Activated CD4-positive, alpha-beta memory T cell treated with anti-CD3 and anti-CD28 coated beads, Interleukin-2, amount 10 ng/mL, durations not matched to agents 7 days and 5 days (primary cell): ENCODE measurements at regions not wholly inside any gene's neighbourhood (a gene's known extent, or its start where the extent isn't known, plus 50 kb on each side); places are given as distances from the start of the nearest gene placed in this dataset.

ENCODE experiments used
- CTCF ChIA-PET: fragments of 350-600 bp; sonication (Branson Sonifier 250); formaldehyde crosslinking; loops from one replicate; lab custom pipeline; 2021; ENCODE audit warnings: antibody characterized with exemption, inconsistent platforms; lab: Charles Lee
- POLR2A ChIA-PET: fragments of 350-600 bp; sonication (Branson Sonifier 250); formaldehyde crosslinking; loops from one replicate; lab custom pipeline; 2021; ENCODE audit warnings: antibody characterized with exemption; lab: Charles Lee
- DNase-seq: peaks from one replicate; pipeline ENCODE4 v3.0.0-alpha.2; 2020
- H3K27ac Mint-ChIP-seq: one replicate; pipeline ENCODE4 v1.8.0; 2021; ENCODE audit warnings: mild to moderate bottlenecking, mixed read lengths
- H3K27me3 Mint-ChIP-seq: one replicate; pipeline ENCODE4 v1.8.0; 2021; ENCODE audit warnings: mixed read lengths
- H3K36me3 Mint-ChIP-seq: one replicate; pipeline ENCODE4 v1.8.0; 2021; ENCODE audit warnings: low read depth, mixed read lengths
- H3K4me1 Mint-ChIP-seq: one replicate; pipeline ENCODE4 v1.8.0; 2021; ENCODE audit warnings: mixed read lengths
- H3K4me3 Mint-ChIP-seq: one replicate; pipeline ENCODE4 v1.8.0; 2021; ENCODE audit warnings: mild to moderate bottlenecking, mixed read lengths
- H3K9me3 Mint-ChIP-seq: one replicate; pipeline ENCODE4 v1.8.0; 2021; ENCODE audit warnings: mixed read lengths

DNA sequence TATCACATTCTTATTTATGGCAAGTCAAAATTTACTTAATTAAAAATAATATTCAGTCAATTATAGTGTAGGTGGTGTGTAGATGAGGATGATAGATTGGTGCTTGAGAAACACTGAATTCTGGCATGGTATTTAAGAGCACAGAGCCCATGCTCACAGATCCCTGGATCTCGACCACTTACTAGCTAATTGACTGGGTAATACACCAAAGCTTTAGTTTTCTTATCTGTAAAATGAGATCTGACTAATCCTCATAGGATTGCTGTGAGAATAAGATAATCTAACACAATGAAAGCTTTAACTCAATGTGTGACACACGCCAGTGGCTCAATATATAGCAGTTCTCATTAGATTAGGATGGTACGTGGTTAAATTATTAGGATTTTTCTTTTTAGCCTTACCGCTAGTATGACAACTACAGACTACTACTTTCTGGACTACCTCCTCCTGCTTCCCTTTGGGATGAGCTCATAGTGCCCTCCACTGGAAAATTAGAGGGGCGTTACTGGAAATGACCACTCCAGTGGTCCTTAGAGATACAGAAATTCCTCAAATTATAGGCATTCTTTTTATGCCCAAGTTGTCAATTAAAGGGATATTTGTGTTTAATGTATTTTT, 482.8 kb upstream of the TBX3 start:
- ChIA-PET POLR2A (no interaction called here), CTCF (no interaction called here)
- no peak overlapping the region for H3K27ac Mint-ChIP-seq
- no peak for DNase-seq
- H3K36me3 Mint-ChIP-seq = no peaks in the 10 kb centered on the region
- H3K4me3 Mint-ChIP-seq = no peak overlapping the region
- no peaks in the 10 kb centered on the region for H3K27me3 Mint-ChIP-seq
- peaks cover 6% of the 10 kb centered on the region for H3K9me3 Mint-ChIP-seq
- H3K4me1 Mint-ChIP-seq = no peaks in the 10 kb centered on the region

DNA sequence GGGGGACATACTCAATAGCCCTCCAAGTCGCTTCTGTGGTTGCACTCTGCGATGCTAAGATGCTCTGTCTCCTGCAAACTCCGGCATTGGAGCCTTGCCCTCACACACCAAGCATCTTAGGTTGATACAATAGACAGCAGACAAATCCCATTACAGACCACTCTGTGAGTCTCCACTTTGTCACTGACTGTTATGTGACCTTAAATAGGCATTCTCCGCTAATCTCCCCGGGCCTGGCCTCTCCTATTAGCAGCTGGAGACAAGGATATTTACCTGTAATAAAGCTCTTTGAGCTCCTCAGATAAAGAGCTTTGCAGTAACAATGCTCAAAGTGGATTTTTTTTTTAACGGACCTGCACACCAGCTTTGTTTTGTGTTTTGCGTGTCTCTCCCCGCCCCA, 479.7 kb upstream of the TBX3 start:
- peaks cover 3% of the 10 kb centered on the region for H3K9me3 Mint-ChIP-seq
- H3K36me3 Mint-ChIP-seq = no peaks in the 10 kb centered on the region
- CTCF ChIA-PET = no interaction called here
- no peak overlapping the region for H3K4me3 Mint-ChIP-seq
- H3K27me3 Mint-ChIP-seq = no peaks in the 10 kb centered on the region
- H3K4me1 Mint-ChIP-seq = no peaks in the 10 kb centered on the region
- no peak overlapping the region for H3K27ac Mint-ChIP-seq
- POLR2A ChIA-PET = no interaction called here
- DNase-seq = no peak

- DNase-seq = no peak
- H3K36me3 Mint-ChIP-seq = no peaks in the 10 kb centered on the region
- no peaks in the 10 kb centered on the region for H3K4me1 Mint-ChIP-seq
- H3K27ac Mint-ChIP-seq = no peak overlapping the region
- ChIA-PET POLR2A (no interaction called here), CTCF (no interaction called here)
- H3K9me3 Mint-ChIP-seq = peaks cover 1% of the 10 kb centered on the region
- H3K4me3 Mint-ChIP-seq = no peak overlapping the region
- H3K27me3 Mint-ChIP-seq = no peaks in the 10 kb centered on the region
Observed at GRCh38 chr12:115160271-115161128, 476.5 kb upstream of the TBX3 start.

DNA sequence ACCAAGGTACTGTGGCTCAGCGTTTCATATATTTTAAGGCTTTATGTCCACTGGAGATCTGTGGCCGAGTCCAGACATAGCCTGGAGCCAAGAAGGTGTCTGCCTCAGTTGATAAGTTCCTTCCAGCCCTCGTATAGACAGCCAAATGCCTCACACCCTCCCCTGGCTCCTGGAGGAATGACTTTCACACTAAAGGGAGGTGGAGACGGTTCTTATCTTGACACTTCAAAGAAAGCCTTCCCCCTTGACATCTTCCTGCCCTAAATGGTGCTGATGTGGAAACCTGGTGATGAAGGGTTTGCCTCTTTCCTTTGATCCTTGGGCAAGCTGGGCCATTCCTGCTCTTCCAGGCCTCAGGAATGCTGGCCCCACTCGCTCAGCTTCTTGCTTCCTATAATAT, 474.8 kb upstream of the TBX3 start:
- ChIA-PET CTCF (no interaction called here), POLR2A (no interaction called here)
- Mint-ChIP-seq H3K36me3 (no peaks in the 10 kb centered on the region), H3K9me3 (peaks cover 4% of the 10 kb centered on the region), H3K27ac (no peak overlapping the region), H3K4me1 (no peaks in the 10 kb centered on the region), H3K4me3 (no peak overlapping the region), H3K27me3 (no peaks in the 10 kb centered on the region)
- no peak for DNase-seq

- H3K36me3 Mint-ChIP-seq = no peaks in the 10 kb centered on the region
- POLR2A ChIA-PET = no interaction called here
- peaks cover 6% of the 10 kb centered on the region for H3K9me3 Mint-ChIP-seq
Observed at GRCh38 chr12:115155665-115156645, 472.0 kb upstream of the TBX3 start.

DNA sequence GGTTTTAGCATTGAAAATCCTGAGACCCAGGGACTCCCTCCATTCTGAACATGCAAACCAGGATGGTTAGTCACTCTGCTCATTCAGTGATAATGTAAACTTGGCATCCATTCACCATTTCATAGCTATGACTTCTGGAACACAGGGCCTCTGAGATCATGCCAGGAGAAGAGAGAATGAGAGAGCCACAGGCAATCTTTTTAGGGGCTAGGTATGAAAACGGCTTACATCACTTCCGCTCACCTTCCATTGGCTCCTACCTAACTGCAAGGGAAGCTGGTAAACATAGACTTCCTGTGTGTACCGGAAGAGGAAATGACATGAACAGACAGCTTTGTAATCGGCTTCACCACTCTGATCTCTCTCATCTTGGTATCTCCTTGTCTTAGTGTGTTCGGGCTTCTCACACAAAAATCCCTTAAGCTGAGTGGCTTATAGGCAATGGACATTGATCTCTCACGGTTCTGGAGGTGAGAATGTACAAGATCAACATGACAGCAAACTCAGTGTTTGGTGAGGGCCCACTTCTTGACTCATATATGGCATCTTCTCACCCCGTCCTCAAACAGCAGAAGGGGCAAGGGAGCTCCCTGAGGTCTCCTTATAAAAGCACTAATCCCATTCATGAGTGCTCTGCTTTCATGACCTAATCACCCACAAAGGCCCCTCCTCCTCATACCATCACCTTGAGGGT, 465.9 kb upstream of the TBX3 start:
- H3K4me3 Mint-ChIP-seq = no peak overlapping the region
- no peak for DNase-seq
- H3K4me1 Mint-ChIP-seq = no peaks in the 10 kb centered on the region
- CTCF ChIA-PET = no interaction called here
- H3K27ac Mint-ChIP-seq = no peak overlapping the region
- H3K36me3 Mint-ChIP-seq = no peaks in the 10 kb centered on the region
- peaks cover 14% of the 10 kb centered on the region for H3K9me3 Mint-ChIP-seq
- H3K27me3 Mint-ChIP-seq = no peaks in the 10 kb centered on the region
- POLR2A ChIA-PET = no interaction called here

More at GRCh38 chr12:115155665-115156645, 472.0 kb upstream of the TBX3 start:
- no peak overlapping the region for H3K27ac Mint-ChIP-seq
- no peaks in the 10 kb centered on the region for H3K27me3 Mint-ChIP-seq
- H3K4me3 Mint-ChIP-seq = no peak overlapping the region
- no peaks in the 10 kb centered on the region for H3K4me1 Mint-ChIP-seq
- CTCF ChIA-PET = no interaction called here
- no peak for DNase-seq

GRCh38 chr12:115149279-115149678, 465.3 kb upstream of the TBX3 start:
- Mint-ChIP-seq H3K27me3 (no peaks in the 10 kb centered on the region), H3K36me3 (no peaks in the 10 kb centered on the region), H3K27ac (no peak overlapping the region), H3K4me3 (no peak overlapping the region), H3K9me3 (peaks cover 12% of the 10 kb centered on the region), H3K4me1 (no peaks in the 10 kb centered on the region)
- ChIA-PET CTCF (no interaction called here), POLR2A (no interaction called here)
- DNase-seq = no peak

DNA sequence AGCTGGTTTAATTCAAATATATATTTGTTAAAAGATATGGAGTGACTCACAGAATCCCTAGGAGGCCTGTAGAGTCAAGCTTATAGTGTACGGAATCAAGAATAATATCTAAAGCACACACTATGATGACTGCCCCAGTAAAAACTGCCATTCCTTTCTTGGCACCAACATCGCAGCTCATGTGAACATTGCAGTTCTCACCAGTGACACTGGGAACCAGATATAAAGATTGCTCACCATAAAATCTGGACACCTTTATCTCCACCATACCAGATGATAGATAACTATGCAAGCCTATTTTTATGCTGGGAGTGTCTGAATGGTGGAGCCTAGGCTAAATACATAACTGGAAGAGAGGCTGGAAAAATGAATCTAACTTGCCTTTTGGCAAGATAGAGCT, 463.9 kb upstream of the TBX3 start:
- ChIA-PET CTCF (no interaction called here), POLR2A (no interaction called here)
- no peak overlapping the region for H3K4me3 Mint-ChIP-seq
- peaks cover 13% of the 10 kb centered on the region for H3K9me3 Mint-ChIP-seq
- H3K27ac Mint-ChIP-seq = no peak overlapping the region
- no peaks in the 10 kb centered on the region for H3K27me3 Mint-ChIP-seq
- no peaks in the 10 kb centered on the region for H3K4me1 Mint-ChIP-seq
- H3K36me3 Mint-ChIP-seq = no peaks in the 10 kb centered on the region
- DNase-seq = no peak

DNA sequence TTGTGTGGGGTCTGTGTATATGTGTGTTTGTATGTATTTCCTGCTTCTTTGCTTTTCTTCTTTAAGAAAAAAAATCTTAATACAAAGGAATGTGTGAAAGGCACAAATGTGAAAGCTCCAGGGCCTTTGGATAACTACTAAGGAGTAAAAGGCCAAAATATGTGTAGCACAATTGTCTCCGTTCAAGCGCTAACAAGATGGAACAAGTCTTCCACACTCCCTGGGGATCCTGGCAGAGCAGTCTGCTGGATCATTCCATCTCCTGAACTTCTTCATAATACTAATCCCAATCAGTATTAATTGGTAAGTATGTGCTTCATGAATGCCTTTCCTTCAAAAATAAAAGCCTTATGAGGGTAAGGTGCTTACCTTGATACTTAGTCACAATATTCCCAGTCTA, 462.5 kb upstream of the TBX3 start:
- Mint-ChIP-seq H3K27ac (no peak overlapping the region), H3K27me3 (no peaks in the 10 kb centered on the region), H3K9me3 (peaks cover 11% of the 10 kb centered on the region), H3K4me3 (no peak overlapping the region), H3K36me3 (no peaks in the 10 kb centered on the region), H3K4me1 (no peaks in the 10 kb centered on the region)
- ChIA-PET POLR2A (no interaction called here), CTCF (no interaction called here)
- DNase-seq = no peak

GRCh38 chr12:115144425-115144824, 460.4 kb upstream of the TBX3 start:
- Mint-ChIP-seq H3K4me1 (no peaks in the 10 kb centered on the region), H3K9me3 (peaks cover 5% of the 10 kb centered on the region), H3K4me3 (no peak overlapping the region), H3K36me3 (no peaks in the 10 kb centered on the region), H3K27ac (no peak overlapping the region), H3K27me3 (no peaks in the 10 kb centered on the region)
- POLR2A ChIA-PET = no interaction called here
- DNase-seq = no peak
- CTCF ChIA-PET = no interaction called here

GRCh38 chr12:115140981-115141655, 457.1 kb upstream of the TBX3 start:
- peaks cover 13% of the 10 kb centered on the region for H3K9me3 Mint-ChIP-seq

DNA sequence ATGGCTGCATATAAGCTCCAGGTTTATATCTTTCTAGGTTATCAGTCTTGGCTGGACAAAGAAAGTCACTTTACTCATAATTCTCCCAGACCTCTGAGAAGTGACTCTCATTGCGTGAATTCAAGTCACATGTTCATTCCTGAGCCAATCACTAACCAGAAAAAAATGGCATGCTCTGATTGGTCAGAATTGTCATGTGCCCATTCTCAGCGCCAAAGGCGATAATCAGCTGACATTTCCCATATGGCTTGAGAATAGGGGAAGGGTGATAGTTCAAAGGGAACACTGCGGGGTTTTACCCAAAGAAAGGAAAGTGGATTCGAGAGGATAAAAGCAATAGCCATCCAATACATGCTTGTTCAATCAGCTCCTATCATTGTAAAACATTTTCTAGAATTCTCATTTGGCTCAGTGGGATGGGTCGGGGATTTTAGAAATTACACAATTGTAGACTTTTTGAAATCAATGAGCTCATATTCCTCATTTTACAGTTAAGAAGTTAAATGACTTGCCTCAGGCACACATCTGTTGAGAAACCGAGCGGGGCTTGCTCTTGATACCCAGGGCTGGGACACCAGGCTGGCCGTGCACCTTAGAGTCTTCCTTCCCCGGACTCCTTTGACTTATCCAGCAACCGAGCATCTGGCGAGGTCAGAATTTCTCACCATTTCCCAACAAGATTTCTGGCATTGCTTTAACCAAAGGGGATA, 454.0 kb upstream of the TBX3 start:
- Mint-ChIP-seq H3K4me3 (no peak overlapping the region), H3K27ac (no peak overlapping the region), H3K27me3 (no peaks in the 10 kb centered on the region), H3K4me1 (no peaks in the 10 kb centered on the region), H3K36me3 (no peaks in the 10 kb centered on the region), H3K9me3 (peaks cover 9% of the 10 kb centered on the region)
- CTCF ChIA-PET = no interaction called here
- no peak for DNase-seq
- POLR2A ChIA-PET = no interaction called here

More at GRCh38 chr12:115140981-115141655, 457.1 kb upstream of the TBX3 start:
- H3K27ac Mint-ChIP-seq = no peak overlapping the region
- H3K4me1 Mint-ChIP-seq = no peaks in the 10 kb centered on the region
- no peak overlapping the region for H3K4me3 Mint-ChIP-seq
- no peaks in the 10 kb centered on the region for H3K36me3 Mint-ChIP-seq
- no peaks in the 10 kb centered on the region for H3K27me3 Mint-ChIP-seq
- ChIA-PET POLR2A (no interaction called here), CTCF (no interaction called here)
- no peak for DNase-seq
